ENCODE measurements at regions not wholly inside any gene's neighbourhood (a gene's known extent, or its start where the extent isn't known, plus 50 kb on each side); places are given as distances from the start of the nearest gene placed in this dataset.

- TF ChIP-seq, protein P1, sequence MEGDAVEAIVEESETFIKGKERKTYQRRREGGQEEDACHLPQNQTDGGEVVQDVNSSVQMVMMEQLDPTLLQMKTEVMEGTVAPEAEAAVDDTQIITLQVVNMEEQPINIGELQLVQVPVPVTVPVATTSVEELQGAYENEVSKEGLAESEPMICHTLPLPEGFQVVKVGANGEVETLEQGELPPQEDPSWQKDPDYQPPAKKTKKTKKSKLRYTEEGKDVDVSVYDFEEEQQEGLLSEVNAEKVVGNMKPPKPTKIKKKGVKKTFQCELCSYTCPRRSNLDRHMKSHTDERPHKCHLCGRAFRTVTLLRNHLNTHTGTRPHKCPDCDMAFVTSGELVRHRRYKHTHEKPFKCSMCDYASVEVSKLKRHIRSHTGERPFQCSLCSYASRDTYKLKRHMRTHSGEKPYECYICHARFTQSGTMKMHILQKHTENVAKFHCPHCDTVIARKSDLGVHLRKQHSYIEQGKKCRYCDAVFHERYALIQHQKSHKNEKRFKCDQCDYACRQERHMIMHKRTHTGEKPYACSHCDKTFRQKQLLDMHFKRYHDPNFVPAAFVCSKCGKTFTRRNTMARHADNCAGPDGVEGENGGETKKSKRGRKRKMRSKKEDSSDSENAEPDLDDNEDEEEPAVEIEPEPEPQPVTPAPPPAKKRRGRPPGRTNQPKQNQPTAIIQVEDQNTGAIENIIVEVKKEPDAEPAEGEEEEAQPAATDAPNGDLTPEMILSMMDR (conservative IDR thresholded peaks at IDR 0.05 in 1 of 2, IDR thresholded peaks at IDR 0.05 in 1 of 2; ENCODE audit: extremely low read depth in 1 of 2, insufficient read depth in 1 of 2, low read depth in 1 of 2, low read length in 2 of 2): no peak
- TF ChIP-seq EZH2 (IDR thresholded peaks at IDR 0.05; ENCODE audit: borderline replicate concordance, low read length): no peak
Observed at GRCh38 chr15:92315595-92316211, 78.0 kb upstream of the ST8SIA2 start.

Data from mammary epithelial cell (primary cell).